ENCODE measurements at regions not wholly inside any gene's neighbourhood (a gene's known extent, or its start where the extent isn't known, plus 50 kb on each side); places are given as distances from the start of the nearest gene placed in this dataset.

DNA sequence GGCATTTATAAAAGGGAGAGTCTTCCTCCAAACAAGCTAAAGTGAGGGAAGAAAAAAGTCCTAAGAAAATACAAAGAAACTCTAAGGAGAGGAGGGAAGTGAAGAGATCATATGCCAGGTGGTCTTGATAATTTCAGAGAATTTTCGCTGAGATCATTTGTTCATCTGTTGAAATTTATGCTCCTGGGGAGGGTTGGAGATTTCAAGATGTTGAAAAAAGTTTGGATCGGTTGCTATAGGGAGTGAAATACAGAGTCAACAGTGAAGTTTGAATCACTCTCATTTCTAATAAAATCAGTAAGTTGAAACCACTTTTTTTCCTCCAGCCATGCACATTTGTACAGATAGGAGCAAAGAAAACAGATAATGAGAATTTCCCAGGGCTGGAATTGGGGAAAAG is 299.1 kb upstream of the ADAMTS5 start:
- Histone ChIP-seq H3K4me3 (replicated peaks; ENCODE audit: low read depth, low read length) (no peak overlapping the region), H3K27me3 (replicated peaks; ENCODE audit: control insufficient read depth, insufficient read depth, low read length) (no peaks in the 10 kb centered on the region), H3K36me3 (ENCODE audit: control insufficient read depth, insufficient read depth, low read length) (no peaks in the 10 kb centered on the region)
- no peak for DNase-seq (ENCODE audit: extremely low read depth, insufficient read length)
- TF ChIP-seq, protein P1, sequence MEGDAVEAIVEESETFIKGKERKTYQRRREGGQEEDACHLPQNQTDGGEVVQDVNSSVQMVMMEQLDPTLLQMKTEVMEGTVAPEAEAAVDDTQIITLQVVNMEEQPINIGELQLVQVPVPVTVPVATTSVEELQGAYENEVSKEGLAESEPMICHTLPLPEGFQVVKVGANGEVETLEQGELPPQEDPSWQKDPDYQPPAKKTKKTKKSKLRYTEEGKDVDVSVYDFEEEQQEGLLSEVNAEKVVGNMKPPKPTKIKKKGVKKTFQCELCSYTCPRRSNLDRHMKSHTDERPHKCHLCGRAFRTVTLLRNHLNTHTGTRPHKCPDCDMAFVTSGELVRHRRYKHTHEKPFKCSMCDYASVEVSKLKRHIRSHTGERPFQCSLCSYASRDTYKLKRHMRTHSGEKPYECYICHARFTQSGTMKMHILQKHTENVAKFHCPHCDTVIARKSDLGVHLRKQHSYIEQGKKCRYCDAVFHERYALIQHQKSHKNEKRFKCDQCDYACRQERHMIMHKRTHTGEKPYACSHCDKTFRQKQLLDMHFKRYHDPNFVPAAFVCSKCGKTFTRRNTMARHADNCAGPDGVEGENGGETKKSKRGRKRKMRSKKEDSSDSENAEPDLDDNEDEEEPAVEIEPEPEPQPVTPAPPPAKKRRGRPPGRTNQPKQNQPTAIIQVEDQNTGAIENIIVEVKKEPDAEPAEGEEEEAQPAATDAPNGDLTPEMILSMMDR (IDR thresholded peaks at IDR 0.05; ENCODE audit: insufficient read depth, low read length, poor library complexity, severe bottlenecking): no peak

DNA sequence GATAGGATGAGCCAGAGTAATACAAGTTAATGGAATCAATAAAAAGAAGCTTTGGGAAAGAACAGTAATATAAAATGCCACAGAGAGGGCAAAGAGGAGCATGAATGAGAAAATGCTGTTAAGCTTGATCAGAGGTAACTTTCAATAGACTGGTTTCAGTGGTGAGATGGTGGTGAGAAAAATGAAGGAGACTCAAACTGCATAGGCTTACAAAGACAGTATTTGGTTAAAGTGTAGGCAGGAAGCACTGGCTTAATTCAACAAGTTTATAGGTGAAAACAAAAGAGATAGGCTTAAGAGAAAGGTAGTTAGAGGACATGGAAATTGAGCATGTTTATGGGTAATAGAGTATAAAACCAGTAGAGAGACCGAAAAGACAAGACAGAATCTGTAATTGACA is 298.6 kb upstream of the ADAMTS5 start:
- Histone ChIP-seq H3K36me3 (ENCODE audit: control insufficient read depth, insufficient read depth, low read length) (no peaks in the 10 kb centered on the region), H3K27me3 (replicated peaks; ENCODE audit: control insufficient read depth, insufficient read depth, low read length) (no peaks in the 10 kb centered on the region), H3K4me3 (replicated peaks; ENCODE audit: low read depth, low read length) (no peak overlapping the region)
- TF ChIP-seq, protein P1 (IDR thresholded peaks at IDR 0.05; ENCODE audit: insufficient read depth, low read length, poor library complexity, severe bottlenecking): no peak
- no peak for DNase-seq (ENCODE audit: extremely low read depth, insufficient read length)

DNA sequence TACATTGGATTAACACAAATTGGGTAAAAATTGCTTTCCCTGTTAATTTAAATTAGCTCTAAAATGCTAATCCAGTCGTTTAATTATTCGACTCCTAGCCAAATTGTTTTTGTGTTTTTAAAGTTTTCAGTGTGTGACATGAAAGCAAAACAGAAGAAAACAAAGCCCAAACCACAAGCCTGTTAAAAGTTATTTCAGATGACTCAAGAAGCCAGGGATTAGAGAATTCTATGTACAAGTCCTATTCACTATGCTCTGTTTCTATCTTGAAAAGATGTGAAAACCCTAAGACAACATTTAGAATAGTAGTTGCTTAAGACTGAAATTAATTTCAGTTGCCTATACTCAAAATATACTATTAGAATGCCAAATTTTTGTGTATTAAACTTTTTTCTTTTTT is 294.8 kb upstream of the ADAMTS5 start:
- no peaks in the 10 kb centered on the region for H3K27me3 ChIP-seq (replicated peaks; ENCODE audit: control insufficient read depth, insufficient read depth, low read length)
- DNase-seq (ENCODE audit: extremely low read depth, insufficient read length): no peak
- no peaks in the 10 kb centered on the region for H3K36me3 ChIP-seq (ENCODE audit: control insufficient read depth, insufficient read depth, low read length)
- no peak overlapping the region for H3K4me3 ChIP-seq (replicated peaks; ENCODE audit: low read depth, low read length)
- TF ChIP-seq, protein P1 (IDR thresholded peaks at IDR 0.05; ENCODE audit: insufficient read depth, low read length, poor library complexity, severe bottlenecking): no peak

DNA sequence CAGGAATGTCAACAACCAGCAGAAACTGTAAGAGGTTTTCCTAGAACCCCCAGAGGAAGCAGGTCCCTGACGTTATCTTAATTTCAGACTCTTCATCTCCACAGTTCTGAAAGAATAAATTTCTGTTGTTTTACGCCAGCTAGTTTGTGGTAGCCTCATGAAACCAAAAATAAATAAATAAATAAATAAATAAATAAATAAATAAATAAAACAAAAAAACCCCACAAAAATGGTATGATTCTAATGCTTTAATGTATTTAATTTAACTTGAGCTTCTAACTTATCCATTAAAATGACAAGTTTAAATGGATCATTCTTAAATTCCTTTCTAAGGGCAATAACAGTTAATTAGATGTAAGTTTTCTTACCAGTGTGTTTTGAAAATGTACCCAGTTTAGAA is 293.8 kb upstream of the ADAMTS5 start:
- Histone ChIP-seq H3K36me3 (ENCODE audit: control insufficient read depth, insufficient read depth, low read length) (no peaks in the 10 kb centered on the region), H3K27me3 (replicated peaks; ENCODE audit: control insufficient read depth, insufficient read depth, low read length) (no peaks in the 10 kb centered on the region), H3K4me3 (replicated peaks; ENCODE audit: low read depth, low read length) (no peak overlapping the region)
- TF ChIP-seq, protein P1 (IDR thresholded peaks at IDR 0.05; ENCODE audit: insufficient read depth, low read length, poor library complexity, severe bottlenecking): no peak
- no peak for DNase-seq (ENCODE audit: extremely low read depth, insufficient read length)

DNA sequence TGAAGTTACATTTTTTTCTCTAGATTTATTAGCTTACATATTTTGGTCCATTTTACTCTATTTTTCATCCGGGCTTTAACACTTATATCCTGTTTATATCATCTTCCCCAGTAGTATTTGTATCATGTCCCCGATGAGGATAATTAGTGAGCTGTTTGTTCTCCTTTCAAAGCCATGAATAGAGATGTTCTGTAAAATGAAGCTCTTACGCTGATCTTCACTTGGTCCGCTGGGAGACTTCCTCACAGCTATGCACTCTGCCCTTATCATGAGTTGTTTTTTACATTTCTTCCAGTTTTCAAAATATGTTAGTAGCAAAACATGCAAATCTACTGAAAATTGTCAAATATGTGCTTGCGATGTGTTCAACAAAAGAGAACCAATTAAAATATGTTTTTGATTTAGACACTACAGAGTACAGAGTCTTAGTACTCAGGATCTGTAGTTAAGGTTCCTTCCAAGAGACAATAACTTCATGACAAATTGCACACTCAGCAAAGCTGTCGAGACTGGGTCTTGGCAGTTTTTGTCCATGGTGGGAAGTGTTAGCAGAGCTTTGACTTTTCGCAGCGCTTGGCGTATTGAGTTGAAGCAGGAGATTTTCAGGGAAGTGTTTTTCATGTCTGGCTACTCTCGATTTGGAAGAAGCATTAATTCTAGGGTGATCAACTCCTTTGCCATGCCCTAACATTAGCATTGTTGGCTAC is 292.0 kb upstream of the ADAMTS5 start:
- no peak overlapping the region for H3K4me3 ChIP-seq (replicated peaks; ENCODE audit: low read depth, low read length)
- no peaks in the 10 kb centered on the region for H3K27me3 ChIP-seq (replicated peaks; ENCODE audit: control insufficient read depth, insufficient read depth, low read length)
- no peaks in the 10 kb centered on the region for H3K36me3 ChIP-seq (ENCODE audit: control insufficient read depth, insufficient read depth, low read length)
- DNase-seq (ENCODE audit: extremely low read depth, insufficient read length): no peak
- TF ChIP-seq, protein P1 (IDR thresholded peaks at IDR 0.05; ENCODE audit: insufficient read depth, low read length, poor library complexity, severe bottlenecking): no peak
